SK-N-MC (cell line): ENCODE measurements at regions not wholly inside any gene's neighbourhood (a gene's known extent, or its start where the extent isn't known, plus 50 kb on each side); places are given as distances from the start of the nearest gene placed in this dataset.

Experiments used
- EZH2 ChIP-seq: fragments of 200-600 bp; sonication (generic); IDR thresholded peaks from one replicate; pipeline ENCODE4 v1.6.1; 2017; ENCODE audit warnings: antibody characterized with exemption
- POLR2AphosphoS5 ChIP-seq: IDR thresholded peaks from 2 replicates; pipeline ENCODE4 v1.6.1; 2012; ENCODE audit warnings: mild to moderate bottlenecking, low read depth, low read length, borderline replicate concordance

DNA sequence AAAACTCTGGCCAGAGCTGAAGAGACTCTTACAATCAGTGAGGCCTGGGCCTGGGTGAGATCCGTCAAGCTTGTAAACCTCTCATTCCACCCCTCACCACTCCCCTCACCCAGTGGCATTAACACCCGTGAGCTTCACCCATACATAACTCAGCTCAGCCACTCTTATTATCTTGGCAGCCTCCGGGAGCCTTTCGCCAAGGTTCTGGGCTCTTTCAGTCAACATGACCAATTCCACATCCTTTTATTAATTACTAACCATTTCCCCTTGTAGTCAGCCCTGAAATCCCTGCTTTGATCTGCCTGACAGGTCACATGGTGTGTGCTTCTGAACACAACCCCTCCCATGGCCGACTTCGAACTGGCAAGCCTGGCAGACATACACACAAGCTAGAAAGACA, 134.8 kb downstream of the SETD4 start:
- TF ChIP-seq POLR2AphosphoS5 = no peak
- TF ChIP-seq EZH2 = no peak
